GM18861 (cell line): ENCODE measurements at regions not wholly inside any gene's neighbourhood (a gene's known extent, or its start where the extent isn't known, plus 50 kb on each side); places are given as distances from the start of the nearest gene placed in this dataset.
"Not testable (repeated sequence)": the region's sequence is repeated elsewhere in the genome, so short reads cannot be mapped to it uniquely, and the experiment has no call there.

Experiments used
- ATAC-seq: cut with Tn5 transposase; IDR thresholded peaks from one replicate; pipeline ENCODE4 v1.9.1; 2021; ENCODE audit not compliant: unreplicated experiment

DNA sequence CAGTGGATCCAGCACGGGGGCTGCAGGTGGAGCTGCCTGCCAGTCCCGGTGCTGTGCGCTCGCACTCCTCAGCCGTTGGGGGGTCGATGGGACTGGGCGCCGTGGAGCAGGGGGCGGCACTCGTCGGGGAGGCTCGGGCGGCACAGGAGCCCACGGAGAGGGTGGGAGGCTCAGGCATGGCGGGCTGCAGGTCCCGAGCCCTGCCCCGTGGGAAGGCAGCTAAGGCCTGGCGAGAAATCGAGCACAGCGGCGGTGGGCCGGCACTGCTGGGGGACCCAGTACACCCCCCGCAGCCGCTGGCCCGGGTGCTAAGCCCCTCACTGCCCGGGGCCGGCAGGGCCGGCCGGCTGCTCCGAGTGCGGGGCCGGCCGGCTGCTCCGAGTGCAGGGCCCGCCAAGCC, 52.3 kb upstream of the MARK1 start:
- not testable (repeated sequence) for ATAC-seq

DNA sequence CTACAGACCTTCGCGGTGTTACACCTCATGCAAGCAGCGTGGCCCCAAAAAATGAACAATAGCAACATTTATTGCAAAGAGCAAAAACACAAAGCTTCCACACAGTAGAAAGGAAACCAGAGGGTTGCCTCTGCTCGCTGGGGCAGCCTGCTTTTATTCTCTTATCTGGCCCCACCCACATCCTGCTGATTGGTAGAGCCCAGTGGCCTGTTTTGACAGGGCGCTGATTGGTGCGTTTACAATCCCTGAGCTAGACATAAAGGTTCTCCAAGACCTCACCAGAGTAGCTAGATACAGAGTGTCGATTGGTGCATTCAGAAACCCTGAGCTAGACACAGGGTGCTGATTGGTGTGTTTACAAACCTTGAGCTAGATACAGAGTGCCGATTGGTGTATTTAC, 52.8 kb upstream of the MARK1 start:
- not testable (repeated sequence) for ATAC-seq

DNA sequence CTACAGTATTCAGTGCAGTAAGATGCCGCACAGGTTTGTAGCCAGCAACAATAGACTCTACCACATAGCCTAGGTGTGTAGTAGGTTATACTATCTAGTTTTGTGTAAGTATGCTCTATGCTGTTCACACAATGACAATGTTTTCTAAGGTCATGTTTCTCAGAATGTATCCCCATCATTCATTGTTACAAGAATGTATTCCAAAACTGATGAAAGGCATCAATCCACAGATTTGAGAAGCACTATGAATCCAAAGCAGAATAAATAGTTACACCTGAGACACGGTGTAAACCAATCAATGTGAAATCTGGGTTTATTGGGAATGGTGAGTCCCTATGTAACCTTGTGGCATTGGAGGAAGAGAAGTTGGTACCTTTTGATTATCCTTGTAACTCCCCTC, 54.5 kb upstream of the MARK1 start:
- no peak for ATAC-seq

DNA sequence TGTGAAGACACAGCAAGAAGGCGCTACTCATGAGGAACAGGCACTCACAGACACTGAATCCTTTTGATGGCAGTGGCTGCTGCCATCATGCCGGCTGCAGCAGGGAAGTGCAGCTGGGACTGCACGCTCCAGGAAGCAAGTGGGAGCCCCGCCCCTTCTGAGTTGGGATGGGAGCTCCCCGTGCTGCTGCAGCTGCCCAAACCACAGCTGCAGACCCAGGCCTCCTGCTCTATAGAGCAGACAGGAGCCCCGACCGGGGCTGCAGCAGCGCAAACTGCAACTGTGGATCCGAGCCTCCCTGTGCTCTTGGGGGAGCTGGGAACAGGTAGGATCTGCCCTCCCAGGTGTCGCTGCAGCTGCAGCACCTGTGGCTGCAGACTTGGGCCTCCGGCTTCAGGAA, 65.2 kb upstream of the MARK1 start:
- ATAC-seq, result no peak

DNA sequence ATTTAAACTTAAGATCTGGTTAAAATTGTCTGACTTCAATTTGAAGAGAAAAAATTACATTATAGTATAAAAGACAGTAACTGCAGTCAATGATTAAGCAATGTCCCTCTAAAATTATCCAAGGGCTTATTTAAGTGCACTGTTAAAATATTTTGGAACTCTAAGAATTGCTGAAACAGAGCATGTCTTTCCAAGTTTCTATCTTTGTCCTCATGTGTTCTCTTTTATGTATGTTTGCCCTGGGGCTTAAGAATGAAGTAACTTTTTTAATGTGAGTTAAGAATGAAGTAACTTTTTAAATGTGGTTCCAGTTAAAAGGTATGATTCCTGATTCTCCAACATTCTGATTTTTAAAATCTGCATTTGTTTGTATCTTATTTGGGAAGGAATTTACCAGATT, 69.0 kb upstream of the MARK1 start:
- no peak for ATAC-seq

DNA sequence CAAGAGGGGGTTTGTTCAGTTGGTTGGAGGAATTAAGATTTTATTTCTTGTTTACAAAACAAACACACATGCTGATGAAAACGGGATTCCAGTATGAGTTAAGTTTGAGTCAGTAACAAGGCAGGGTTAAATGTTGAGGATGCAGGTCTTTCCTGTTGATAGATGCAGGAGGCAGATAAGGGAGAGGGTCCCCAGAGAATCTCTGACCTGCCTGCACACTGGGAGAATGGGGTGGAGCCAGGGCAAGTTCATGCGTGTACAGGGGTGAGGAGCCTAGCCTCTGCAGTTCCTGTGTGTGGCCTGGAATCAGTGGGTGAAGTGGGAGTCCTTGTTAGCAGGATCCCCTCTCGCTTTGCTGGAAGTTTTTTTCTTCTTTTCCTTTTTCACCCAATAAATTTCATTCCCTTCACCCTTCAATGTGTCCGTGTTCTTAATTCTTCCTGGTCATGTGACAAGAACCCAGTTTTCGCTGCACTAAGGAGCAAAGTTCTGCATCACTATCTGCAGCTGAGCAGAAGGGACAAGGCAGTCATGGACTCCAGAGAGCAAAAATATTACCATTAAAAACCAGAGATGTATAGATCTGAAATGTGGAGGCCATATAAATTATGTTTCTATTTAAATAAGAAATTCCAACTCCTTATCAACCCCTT, 69.9 kb upstream of the MARK1 start:
- ATAC-seq, result no peak

DNA sequence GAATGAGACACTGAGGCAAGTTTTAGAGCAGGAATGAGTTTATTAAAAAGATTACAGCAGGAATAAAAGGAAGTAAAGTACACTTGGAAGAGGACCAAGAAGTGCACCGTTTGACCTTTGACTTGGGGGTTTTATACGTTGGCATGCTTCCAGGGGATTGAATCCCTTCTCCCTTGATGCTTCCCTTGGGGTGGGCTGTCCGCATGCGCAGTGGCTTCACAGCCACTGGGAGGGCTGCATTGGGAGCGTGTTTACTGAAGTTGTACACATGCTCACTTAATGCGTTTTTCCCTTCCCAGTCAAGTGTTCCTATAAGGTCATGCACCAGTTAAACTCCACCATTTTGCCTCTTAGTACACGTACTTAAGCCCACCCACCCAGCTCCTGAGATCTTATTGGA, 72.4 kb upstream of the MARK1 start:
- no peak for ATAC-seq

DNA sequence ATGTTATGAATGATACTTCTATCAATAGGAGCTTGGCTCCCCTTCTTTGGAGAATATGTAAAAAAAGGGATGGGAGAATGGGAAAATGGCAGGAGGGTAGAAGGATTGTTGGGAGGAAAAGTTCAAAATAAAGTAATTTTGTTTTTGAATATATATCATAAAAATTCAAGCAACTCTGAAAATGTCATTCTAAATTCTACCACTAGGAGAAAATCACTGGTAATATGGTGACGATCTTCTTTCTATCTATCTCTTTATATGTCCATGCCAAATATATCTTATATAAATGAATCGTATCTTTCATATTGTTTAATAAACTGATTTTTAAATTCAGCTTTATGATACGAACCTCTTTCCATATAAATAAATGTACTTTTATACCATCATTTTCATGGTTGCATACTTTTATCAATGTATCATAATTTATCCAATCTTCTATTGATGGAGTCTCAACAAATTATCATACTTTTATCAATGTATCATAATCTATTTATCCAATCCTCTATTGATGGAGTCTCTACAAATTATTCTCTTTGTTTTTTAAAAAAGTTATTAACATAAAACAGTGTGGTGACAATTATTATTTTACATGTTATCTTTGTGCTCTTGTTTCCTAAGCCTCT, 73.7 kb upstream of the MARK1 start:
- ATAC-seq, result no peak

DNA sequence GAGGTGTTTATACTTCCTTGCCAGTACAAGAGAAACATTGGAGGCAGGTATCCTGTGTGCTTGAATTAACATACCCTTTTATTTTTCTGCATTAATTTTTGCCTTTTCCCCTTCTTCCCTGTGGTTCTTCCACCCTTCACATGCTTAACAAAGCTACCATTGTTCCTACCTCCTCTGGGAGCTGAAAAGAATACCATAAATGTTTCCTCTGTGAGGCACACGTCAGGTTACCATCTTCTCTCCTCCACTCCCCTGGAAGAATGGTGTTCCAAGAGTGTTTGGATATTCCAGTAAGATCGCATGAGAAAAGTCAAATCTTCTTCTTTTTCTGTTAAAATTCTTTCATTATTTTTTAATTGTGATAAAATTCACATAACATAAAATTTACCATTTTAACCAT, 74.6 kb upstream of the MARK1 start:
- ATAC-seq, result no peak

DNA sequence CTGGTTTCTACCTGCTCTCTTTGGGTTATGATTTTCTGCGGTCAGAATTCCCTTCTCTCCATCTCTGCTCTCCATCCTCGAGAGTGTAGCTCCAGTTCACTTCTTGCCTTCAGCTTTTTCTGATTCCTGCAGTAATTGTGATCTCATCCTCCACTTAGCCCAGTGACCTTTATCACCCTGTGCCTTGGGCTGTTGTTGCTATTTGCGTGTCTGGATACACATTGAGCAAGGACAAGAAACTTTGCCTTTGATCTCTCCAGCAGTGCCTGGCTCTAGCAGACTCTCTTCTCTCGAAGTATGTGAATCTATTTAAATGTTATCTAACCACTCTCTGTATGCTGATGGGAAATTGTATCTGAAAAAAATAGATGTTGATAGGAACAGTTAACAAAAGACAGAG, 76.4 kb upstream of the MARK1 start:
- ATAC-seq, result no peak

DNA sequence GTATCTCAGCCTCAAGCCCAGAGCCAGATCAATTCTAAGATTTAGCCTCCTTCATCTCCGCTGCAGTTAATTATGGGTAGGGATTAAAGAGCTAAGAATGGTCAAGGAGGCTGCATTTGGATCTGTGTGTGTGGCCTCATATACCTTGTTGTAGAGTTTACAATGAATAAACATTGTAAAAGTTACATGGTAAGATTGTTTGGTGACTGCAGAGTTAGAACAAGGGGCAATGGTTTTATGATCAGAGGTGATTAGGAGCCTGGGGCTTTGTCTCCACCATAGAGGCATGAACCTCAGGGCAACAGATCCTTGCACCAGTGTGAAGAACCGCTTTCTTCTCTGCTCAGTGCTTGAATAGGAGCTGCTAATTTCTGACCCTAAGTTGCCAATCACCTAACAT, 77.0 kb upstream of the MARK1 start:
- no peak for ATAC-seq

DNA sequence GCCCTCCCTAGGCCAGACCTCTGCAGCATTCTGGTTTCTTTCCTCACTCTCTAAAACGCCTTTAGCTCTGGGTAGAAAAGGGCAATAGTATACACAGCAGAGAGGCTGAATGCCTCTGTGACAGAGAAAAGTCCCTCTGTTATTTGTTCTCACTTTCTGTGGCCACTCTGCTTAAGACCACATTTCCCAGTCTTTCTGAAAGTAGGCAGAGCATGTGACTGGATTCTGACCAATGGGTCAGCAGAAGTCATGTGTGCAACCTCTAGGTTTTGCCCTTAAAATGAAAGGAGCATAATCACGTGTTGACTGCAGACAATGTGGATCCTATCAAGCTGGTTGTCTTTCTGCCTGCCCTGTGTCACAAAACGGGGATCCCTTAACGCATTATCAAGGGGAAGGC, 79.7 kb upstream of the MARK1 start:
- no peak for ATAC-seq

DNA sequence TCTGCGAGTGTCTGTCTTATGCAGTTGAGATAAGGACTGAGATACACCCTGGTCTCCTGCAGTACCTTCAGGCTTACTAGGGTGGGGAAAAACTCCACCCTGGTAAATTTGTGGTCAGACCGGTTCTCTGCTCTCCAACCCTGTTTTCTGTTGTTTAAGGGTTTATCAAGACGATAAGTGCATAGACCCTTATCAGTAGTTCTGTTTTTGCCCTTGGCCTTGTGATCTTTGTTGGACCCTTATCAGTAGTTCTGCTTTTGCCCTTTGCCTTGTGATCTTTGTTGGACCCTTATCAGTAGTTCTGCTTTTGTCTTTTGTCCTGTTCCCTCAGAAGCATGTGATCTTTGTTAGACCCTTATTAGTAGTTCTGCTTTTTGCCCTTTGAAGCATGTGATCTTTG, 83.3 kb upstream of the MARK1 start:
- ATAC-seq, result not testable (repeated sequence)

DNA sequence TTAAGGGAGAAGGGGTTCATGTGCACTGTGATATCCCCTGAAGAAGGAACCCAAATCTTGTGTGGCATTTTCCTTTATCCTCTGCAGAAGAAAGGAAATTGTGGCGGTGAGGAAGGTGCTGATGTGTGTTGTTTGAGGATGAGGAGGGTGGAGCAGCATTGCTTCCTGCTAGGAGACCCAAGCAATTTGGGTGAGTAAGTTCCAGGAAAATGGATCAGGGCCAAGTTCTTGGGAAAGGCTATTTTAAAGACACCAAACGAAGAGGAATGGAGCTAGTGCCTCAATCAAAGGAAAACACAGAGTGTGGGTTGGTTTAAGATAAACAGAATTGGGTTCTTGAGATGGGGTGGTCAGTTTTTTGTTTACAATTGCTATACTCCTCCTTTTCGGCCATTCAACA, 86.7 kb upstream of the MARK1 start:
- ATAC-seq, result no peak

DNA sequence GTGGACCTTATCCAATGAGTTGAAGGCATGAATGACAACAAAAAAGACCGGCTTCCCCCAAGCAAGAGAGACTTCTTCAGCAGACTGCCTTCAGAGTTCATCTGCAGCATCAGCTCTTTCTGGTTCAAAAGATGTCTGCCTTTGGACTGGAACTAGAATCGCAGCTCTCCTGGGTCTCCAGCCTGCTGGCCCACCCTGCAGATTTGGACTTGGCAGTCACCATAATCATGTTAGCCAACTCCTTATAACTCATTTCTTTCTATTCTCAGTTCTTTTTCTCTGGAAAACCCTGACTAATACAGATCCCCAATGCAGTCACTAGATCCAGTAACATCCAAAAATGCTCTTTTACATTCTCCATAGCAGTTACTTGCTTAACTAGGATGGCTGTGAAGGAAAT, 89.2 kb upstream of the MARK1 start:
- ATAC-seq, result no peak

DNA sequence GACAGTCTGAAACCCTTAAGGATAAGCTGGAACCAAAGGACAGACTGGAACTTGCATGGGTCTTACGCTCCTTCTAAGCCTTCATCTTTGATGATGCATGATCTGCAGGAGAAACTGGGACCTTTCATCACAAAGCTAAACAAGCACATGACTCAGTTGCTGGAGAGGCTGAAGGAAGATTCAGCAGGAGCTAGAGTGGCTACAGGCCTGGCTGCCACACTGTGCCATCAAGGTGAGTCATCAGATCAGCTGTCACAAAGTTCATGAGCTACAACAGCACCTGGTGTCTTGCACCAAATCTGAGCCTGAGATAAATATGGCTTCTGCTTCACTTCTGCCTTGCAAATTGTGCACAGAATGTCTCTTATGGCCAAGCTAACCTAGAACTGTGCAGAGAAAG, 95.5 kb upstream of the MARK1 start:
- ATAC-seq, result no peak

DNA sequence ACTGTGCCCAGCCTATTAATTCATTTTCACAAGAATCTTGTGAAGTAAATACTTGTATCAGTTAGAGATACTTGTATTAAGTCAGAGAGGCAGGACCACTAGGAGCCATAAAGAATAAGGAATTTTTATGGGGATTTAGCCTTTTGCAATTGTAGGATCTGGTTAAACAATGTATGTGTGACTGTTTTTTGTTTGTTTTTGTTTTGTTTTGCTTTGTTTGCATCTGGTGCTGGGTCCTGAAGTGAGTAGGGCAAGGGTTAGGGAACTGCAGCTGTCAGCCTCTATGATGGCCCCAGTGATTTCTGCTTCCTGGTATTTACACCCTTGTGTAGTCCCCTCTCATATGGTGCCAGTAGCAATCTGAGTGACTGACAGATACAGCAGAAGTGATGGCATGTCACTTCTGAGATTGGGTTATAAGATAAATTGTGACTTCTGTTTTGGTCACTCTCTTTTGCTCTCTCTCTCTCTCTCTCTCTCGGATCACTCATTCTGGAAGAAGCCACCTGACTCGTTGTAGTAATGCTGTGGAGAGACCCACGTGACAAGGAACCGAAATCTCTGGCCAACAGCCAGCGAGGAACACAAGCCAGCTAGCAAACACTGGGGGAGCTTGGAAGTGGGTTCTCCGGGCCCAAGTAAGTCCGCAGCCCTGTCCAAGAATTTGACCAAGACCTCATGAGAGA, 96.2 kb upstream of the MARK1 start:
- ATAC-seq, result no peak

DNA sequence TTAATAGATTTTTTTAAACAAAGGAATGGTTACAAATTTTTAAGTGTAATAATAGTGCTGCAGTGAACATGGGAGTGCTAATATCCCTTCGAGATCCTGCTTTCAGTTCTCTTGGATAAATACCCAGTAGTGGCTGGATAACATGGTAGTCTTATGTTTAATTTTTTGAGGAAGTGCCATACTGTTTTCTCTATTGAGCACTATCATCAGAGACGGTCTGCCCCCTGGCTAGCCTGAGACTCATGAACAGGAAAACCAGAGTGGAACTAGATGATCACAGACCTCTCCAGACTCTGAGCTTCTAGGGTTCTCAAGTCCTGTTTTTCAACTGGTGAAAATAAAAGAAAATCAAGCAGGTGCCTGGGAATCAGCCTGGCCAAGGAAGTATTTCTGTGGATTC, 97.3 kb upstream of the MARK1 start:
- ATAC-seq, result no peak

DNA sequence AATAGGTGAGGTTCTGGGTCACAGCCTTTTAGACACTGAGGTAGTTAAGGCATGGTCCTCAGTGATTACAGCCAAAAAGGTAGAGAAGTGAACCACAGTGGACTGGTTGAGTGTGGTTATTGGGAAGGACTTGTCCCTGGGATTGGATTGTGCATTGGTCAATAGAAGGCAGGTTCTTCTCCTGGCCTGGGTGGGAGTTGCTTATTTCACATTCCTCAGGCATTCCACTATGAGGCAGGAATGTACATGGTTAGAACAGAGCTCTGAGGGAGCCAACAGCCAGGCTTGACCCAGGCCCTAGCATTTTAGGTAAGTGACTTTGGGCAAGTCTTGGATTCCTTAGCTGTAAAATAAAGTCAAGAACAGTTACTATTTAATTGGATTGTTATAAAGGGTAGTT, 97.9 kb upstream of the MARK1 start:
- no peak for ATAC-seq

DNA sequence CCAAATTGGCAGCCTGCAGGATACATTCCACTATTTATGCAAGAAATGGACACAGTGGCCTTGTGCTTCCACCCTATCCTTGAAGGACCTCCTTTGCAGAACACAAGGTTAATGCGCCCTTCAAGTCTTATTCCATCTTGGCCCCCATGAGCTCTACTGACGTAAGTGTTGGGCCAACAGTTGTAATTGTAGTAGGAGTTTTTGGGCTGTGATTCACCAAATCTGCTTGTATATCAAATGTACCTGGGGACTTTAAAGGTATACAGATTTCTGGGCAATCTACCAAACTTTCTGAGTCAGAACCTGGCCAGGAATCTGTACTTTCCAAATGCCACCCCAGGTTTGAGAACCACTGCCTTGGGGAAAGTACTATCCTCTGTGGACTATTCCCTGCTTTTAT, 100.9 kb upstream of the MARK1 start:
- ATAC-seq, result no peak

DNA sequence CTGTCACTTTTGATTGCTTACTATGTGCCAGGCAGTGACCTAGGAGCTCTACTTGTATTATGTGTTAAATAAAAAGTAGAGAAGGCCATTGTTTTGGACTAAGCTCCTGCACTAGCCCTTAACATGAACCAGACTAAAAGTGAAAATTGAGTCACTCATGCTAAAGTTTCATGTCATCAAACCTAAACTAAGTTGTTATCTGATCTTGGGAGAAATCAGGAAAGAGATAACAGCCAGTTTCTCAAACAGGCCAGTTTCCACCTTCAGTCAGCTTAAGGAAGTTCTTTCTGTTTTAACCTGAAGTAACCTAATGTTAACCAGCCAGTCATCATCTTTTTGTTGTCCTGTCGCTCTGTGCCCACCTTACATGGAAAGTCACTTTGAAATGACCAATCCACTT, 102.1 kb upstream of the MARK1 start:
- no peak for ATAC-seq

DNA sequence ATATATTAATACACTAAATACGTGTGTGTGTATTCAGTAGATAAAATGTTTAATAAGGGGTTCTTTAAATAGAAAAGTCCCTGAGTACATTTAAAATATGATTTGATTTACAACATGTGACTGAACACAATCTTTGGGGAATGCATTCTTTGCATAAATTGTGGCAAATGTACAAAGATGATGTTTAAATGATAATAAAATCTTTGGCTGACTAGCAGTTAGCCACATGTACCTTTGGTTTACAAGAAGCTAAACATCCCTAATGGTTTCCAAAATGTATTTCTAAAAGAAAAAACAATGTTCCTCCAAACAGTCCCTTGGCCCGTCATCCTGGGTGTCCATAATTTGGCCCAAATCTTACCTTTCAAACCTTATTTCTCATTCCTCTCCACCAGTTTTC, 106.4 kb upstream of the MARK1 start:
- no peak for ATAC-seq

DNA sequence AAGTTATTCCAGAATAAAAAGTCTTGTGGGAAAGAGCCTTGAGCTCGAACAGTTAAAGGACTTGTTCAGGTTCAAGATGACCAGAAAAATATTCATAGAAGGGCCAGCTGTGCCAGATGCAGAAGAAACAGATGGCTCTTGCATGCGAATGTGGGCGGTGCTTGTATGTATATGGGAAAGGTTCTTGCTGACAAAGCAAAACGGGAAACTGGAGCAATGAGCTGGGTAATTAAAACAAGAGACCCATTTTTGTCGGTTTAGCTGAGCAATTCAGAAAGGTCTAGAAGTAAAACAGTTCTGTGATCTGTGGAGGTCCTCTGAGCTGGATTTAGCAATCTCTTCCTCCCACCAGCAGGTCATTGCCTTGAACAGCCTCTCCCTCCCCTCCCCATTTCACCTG, 107.2 kb upstream of the MARK1 start:
- no peak for ATAC-seq
